Frontal cortex (tissue), 3 donors: ENCODE measurements at regions not wholly inside any gene's neighbourhood (a gene's known extent, or its start where the extent isn't known, plus 50 kb on each side); places are given as distances from the start of the nearest gene placed in this dataset.
"Not testable (repeated sequence)": the region's sequence is repeated elsewhere in the genome, so short reads cannot be mapped to it uniquely, and the experiment has no call there.

Source experiments
- DNase-seq, 2 donors: peaks; one replicate each; pipeline ENCODE4 v3.0.0; 2012; ENCODE audit warnings: low spot score in 2 of 2
- FAIRE-seq: peaks from 2 replicates; lab custom pipeline; 2012; peaks lifted over from hg19 to GRCh38; lab: Jason Lieb, UNC
- donor health status: control.
- donor health status: control.
- donor health status: control.

- DNase-seq (no peak), FAIRE-seq (no peak)
Measured at GRCh38 chr14:40113671-40114070, 681.4 kb upstream of the FBXO33 start.

GRCh38 chr14:40100544-40101196 is 668.4 kb upstream of the FBXO33 start:
- FAIRE-seq: no peak
- DNase-seq: no peak

GRCh38 chr14:40099316-40099715 is 667.1 kb upstream of the FBXO33 start:
- DNase-seq (no peak), FAIRE-seq (no peak)

GRCh38 chr14:40098468-40098867 is 666.2 kb upstream of the FBXO33 start:
- DNase-seq: no peak
- no peak for FAIRE-seq

DNA sequence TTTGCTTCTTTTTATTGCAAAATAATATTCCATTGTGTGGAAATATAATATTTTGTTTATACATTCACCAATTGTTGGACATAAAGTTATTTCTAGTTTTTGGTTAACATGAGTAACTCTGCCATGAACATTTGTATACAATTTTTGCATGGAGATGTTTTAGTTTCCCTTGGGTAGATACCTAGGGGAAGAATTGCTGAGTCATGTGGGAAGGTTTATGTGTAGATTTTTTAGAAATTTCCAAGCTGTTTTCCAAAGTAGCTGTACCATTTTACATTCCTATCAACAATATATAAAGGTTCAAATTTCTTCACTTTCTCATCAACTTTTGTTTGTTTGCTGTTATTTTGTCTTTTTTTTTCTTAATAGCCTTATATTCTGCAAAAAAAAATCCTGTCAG is 664.7 kb upstream of the FBXO33 start:
- FAIRE-seq: no peak

DNA sequence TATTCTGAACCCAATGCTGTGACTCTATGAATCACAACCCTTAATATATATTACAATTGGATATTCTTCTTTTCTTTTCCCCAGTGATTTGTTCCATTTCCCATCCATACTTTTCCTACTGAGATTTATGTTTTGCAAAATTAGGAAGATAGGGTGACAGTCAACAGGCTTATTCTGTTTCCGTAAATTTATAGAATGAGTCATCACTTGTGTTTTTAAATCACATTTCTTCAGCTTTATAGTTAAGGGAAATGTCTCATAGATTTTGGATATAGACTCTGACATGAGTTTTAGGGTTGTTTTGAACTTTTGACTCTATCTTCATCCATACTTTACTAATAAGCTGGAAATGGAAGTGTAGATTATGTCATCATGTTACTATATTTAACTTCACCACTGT is 661.6 kb upstream of the FBXO33 start:
- DNase-seq (no peak), FAIRE-seq (no peak)

More for the DNA sequence above, 664.7 kb upstream of the FBXO33 start:
- no peak for DNase-seq

- DNase-seq (no peak), FAIRE-seq (no peak)
Measured at GRCh38 chr14:40074169-40074568, 641.9 kb upstream of the FBXO33 start.

- FAIRE-seq (no peak), DNase-seq (no peak)
Measured at GRCh38 chr14:40072175-40072574, 639.9 kb upstream of the FBXO33 start.

DNA sequence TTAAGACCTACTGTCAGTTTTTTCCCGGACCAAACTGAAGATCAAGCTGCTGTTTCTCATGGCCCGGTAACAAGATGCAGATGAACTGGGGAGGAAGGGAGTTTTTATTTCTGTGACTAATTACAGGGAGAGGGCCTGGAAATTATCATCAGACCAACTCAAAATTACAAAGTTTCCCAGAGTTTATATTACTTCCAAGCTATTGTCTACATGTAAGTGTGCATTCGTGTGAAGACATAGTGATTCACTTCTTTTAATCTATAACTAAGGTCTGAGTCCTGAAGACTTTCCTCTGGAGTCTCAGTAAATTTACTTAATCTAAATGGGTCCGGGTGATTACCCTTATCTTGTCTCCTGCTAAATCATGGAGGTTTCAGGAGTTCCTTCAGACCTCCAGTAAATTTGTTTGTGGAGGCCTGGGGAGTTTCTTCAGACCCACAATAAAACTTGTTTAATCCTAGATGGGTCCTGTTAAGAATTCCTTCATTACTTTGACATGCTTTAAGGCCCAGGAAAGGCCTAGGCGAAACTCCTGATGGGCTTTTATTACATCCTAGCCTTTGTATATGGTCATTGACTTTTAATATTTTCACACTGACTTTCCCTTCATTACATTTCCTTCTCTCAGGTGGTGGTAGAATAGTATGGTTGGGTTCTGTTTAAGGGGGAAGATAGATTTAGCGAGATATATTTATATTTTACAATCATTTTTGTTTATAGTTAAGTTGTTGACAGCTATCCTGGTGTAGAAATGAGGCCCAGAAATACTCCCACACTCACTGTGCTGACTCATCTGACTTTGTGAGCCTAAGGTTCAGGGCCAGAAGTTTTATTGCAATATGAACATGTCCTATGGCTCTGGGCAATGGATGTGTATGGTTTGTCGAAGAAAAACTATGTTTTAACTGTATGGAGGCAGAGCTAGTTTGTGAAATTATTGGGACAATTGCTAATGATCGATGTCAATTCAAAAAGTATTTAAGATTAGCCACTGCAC is 627.0 kb upstream of the FBXO33 start:
- DNase-seq: no peak
- no peak for FAIRE-seq

GRCh38 chr14:40053416-40053815 is 621.2 kb upstream of the FBXO33 start:
- DNase-seq (no peak), FAIRE-seq (no peak)

- DNase-seq (no peak), FAIRE-seq (no peak)
Measured at GRCh38 chr14:40028991-40029390, 596.8 kb upstream of the FBXO33 start.

GRCh38 chr14:40025101-40025500 is 592.9 kb upstream of the FBXO33 start:
- FAIRE-seq: no peak
- no peak for DNase-seq

DNA sequence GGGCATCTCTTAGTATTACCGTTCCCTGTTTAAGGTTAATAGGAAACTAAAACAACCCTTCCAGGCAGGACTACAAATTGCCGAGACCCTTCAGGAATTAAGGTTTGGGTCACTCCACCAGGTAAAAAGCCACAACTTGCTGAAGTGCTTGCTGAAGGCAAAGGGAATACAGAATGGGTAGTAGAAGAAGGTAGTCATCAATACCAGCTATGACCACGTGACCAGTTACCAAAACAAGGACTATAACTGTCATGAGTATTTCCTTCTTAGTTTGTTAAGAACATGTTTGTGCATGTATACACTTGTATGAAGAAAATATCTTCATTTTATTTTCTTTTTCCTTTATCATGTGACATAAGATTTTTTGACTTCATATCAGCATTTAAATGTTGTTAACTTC is 578.7 kb upstream of the FBXO33 start:
- no peak for FAIRE-seq

DNA sequence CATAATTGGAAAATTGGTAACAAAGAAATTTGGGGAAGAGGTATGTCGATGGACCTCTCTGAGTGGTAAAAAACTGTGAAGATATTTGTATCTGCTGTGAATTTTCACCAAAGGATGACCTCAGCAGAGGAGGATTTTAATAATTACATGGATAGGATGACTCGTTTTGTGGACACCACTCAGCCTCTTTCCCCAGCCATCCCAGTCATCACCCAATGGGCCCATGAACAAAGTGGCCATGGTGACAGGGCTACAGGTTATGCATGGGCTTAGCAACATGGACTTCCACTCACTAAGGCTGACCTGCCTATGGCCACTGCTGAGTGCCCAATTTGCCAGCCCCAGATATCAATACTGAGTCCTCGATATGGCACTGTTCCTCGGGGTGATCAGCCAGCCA is 577.5 kb upstream of the FBXO33 start:
- DNase-seq (no peak), FAIRE-seq (no peak)

More for the DNA sequence above, 578.7 kb upstream of the FBXO33 start:
- DNase-seq: no peak

- not testable (repeated sequence) for FAIRE-seq
Measured at GRCh38 chr14:40008345-40008744, 576.1 kb upstream of the FBXO33 start.

GRCh38 chr14:40004871-40005500 is 572.8 kb upstream of the FBXO33 start:
- no peak for FAIRE-seq
- DNase-seq: no peak

More at GRCh38 chr14:40008345-40008744, 576.1 kb upstream of the FBXO33 start:
- not testable (repeated sequence) for DNase-seq

GRCh38 chr14:40003773-40004172 is 571.5 kb upstream of the FBXO33 start:
- DNase-seq (no peak), FAIRE-seq (no peak)

DNA sequence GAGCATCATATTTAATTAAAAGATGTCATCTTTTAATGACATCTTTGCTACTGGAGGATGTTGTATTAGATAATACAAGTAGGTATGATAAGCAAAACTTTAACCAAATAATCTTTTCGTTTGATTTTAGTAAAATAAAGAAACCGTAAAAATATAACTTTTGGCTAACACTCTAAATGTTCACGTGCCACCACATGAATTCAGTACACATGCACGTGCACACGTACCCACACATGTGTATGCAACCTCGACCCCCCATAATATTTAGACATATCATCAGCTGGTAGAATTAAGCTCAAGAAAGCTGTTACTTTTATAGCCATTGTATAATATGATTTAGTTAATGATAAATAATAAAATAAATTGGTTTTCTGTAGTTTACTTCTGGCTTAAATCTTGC is 566.6 kb upstream of the FBXO33 start:
- DNase-seq (no peak), FAIRE-seq (no peak)

DNA sequence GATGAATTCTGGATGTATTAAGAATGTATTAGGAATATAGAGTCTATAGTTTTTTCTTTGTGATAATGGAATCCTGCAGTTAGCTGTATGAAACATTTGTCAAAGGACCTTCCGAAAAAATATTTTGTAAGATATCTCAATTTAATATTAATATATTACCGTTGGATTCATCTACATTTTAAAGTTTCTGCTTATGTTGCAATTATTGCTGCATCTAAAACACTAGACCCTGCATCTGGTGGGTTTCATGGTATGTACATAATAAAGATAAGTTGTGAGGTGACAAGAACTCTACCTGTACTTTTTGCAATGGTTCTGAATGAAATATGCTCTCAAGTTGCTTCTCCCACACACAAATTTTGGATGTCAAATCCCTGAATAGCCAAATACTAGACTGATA is 565.9 kb upstream of the FBXO33 start:
- FAIRE-seq (no peak), DNase-seq (no peak)

DNA sequence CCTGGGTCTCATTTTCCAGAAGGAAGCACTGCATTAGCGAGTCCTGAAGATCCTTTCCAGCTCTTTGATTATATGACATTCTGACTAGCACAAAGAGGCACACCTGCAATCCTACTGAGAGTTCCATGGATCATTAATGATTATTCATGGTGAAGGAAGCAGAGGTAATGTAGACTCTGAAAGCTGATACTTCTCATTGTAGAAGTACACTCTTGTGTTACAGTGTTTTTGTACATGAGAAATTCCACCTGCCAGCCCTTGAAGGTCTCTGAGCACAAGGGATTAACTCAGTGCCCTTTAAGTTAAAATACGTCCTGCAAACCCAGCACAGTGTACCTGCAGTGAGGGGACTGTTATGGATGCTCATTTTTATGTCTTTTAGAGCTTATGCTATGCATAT is 558.8 kb upstream of the FBXO33 start:
- no peak for FAIRE-seq
- no peak for DNase-seq

GRCh38 chr14:39988939-39989338 is 556.7 kb upstream of the FBXO33 start:
- no peak for DNase-seq
- FAIRE-seq: peak; percentile 52
